B cell (primary cell): ENCODE measurements at regions not wholly inside any gene's neighbourhood (a gene's known extent, or its start where the extent isn't known, plus 50 kb on each side); places are given as distances from the start of the nearest gene placed in this dataset.

Experiments
- ATAC-seq: fragments of 200-7000 bp; cut with Tn5 transposase; one replicate; pipeline ENCODE4 v1.10.0; 2021; ENCODE audit warnings: low read depth, mild to moderate bottlenecking, moderate number of reproducible peaks, moderate library complexity
- CTCF ChIA-PET: fragments of 350-600 bp; sonication (Branson Sonifier 250); formaldehyde crosslinking; loops from one replicate; lab custom pipeline; 2021; ENCODE audit warnings: antibody characterized with exemption, inconsistent platforms; lab: Charles Lee
- POLR2A ChIA-PET: fragments of 350-600 bp; sonication (Branson Sonifier 250); formaldehyde crosslinking; loops from one replicate; lab custom pipeline; 2021; ENCODE audit warnings: antibody characterized with exemption; lab: Charles Lee
- DNase-seq: peaks from one replicate; pipeline ENCODE4 v3.0.0; 2013
- H2AFZ ChIP-seq: 2 replicates; pipeline ENCODE4 v1.6.1; 2012; ENCODE audit warnings: mild to moderate bottlenecking, low read depth, low read length; ENCODE audit not compliant: insufficient read depth, poor library complexity, severe bottlenecking
- H3K27ac ChIP-seq, 2 donors: 1 replicate in 1 of 2; 2 replicates in 1 of 2; pipeline ENCODE4 v1.5.1; 2012 to 2013; ENCODE audit warnings: low read length in 2 of 2, mild to moderate bottlenecking in 2 of 2, moderate library complexity in 1 of 2
- H3K27me3 ChIP-seq, 4 experiments: fragments of 200-600 bp in 1 of 4; sonication (generic) in 1 of 4; replicated peaks in 1 of 4; 1 replicate in 2 of 4; 2 replicates in 2 of 4; pipeline versions ENCODE4 v1.6.1 to v1.7.0; 2013 to 2016; ENCODE audit warnings: low read length in 3 of 4, mild to moderate bottlenecking in 2 of 4, mixed read lengths in 1 of 4, moderate library complexity in 1 of 4; ENCODE audit not compliant: insufficient read depth in 4 of 4, control insufficient read depth in 3 of 4; ENCODE audit errors: control extremely low read depth in 1 of 4
- H3K36me3 ChIP-seq, 2 experiments: replicated peaks in 1 of 2; 1 replicate in 1 of 2; 2 replicates in 1 of 2; pipeline versions ENCODE4 v1.6.1 to v1.7.1; 2013; ENCODE audit warnings: low read length in 1 of 2; ENCODE audit not compliant: insufficient read depth in 2 of 2, control insufficient read depth in 1 of 2; ENCODE audit errors: control extremely low read depth in 1 of 2, extremely low read depth in 1 of 2
- H3K4me1 ChIP-seq, 2 donors: fragments of 200-600 bp in 1 of 2; sonication (generic) in 1 of 2; 1 replicate in 1 of 2; 2 replicates in 1 of 2; pipeline versions ENCODE4 v1.5.1 to v1.6.1; 2013 to 2017; ENCODE audit warnings: low read length in 2 of 2; ENCODE audit not compliant: control insufficient read depth in 2 of 2, insufficient read depth in 2 of 2
- H3K4me2 ChIP-seq: replicated peaks from 2 replicates; pipeline ENCODE3; 2012; ENCODE audit warnings: mild to moderate bottlenecking, low read depth, low read length; ENCODE audit not compliant: poor library complexity, severe bottlenecking
- H3K4me3 ChIP-seq, 5 experiments: fragments of 200-600 bp in 1 of 5; sonication (generic) in 1 of 5; 1 replicate in 3 of 5; 2 replicates in 2 of 5; pipeline versions ENCODE4 v1.5.1 to v1.7.0; 2011 to 2016; ENCODE audit warnings: low read length in 4 of 5, mild to moderate bottlenecking in 4 of 5, low read depth in 2 of 5, control low read depth in 1 of 5, moderate library complexity in 1 of 5; ENCODE audit not compliant: insufficient read depth in 1 of 5; ENCODE audit errors: control extremely low read depth in 1 of 5, extremely low read depth in 1 of 5
- H3K79me2 ChIP-seq: fragments of 200-600 bp; sonication (generic); one replicate; pipeline ENCODE4 v1.6.0; 2016; ENCODE audit warnings: low read length; ENCODE audit not compliant: control insufficient read depth, insufficient read depth
- H3K9ac ChIP-seq: fragments of 200-600 bp; sonication (generic); 2 replicates; pipeline ENCODE4 v1.6.1; 2017; ENCODE audit warnings: mild to moderate bottlenecking, low read length, moderate library complexity
- H3K9me3 ChIP-seq, 3 donors: one replicate each; pipeline versions ENCODE4 v1.6.1 to v1.7.1; 2013; ENCODE audit warnings: low read length in 2 of 3; ENCODE audit not compliant: control insufficient read depth in 2 of 3, insufficient read depth in 1 of 3; ENCODE audit errors: control extremely low read depth in 1 of 3
- H4K20me1 ChIP-seq: 2 replicates; pipeline ENCODE4 v1.6.0; 2012; ENCODE audit warnings: mild to moderate bottlenecking, low read length; ENCODE audit not compliant: insufficient read depth, control insufficient read depth, poor library complexity, severe bottlenecking
- H3K27ac Mint-ChIP-seq: one replicate; pipeline ENCODE4 v1.8.0; 2021; ENCODE audit warnings: mixed read lengths
- H3K27me3 Mint-ChIP-seq: one replicate; pipeline ENCODE4 v1.8.0; 2021; ENCODE audit warnings: mixed read lengths
- H3K4me1 Mint-ChIP-seq: one replicate; pipeline ENCODE4 v1.8.0; 2021; ENCODE audit warnings: mixed read lengths
- H3K4me3 Mint-ChIP-seq: one replicate; pipeline ENCODE4 v1.8.0; 2021; ENCODE audit warnings: mixed read lengths
- H3K9me3 Mint-ChIP-seq: one replicate; pipeline ENCODE4 v1.8.0; 2022; ENCODE audit warnings: mixed read lengths; ENCODE audit not compliant: insufficient read depth
- CTCF ChIP-seq: fragments of 200-600 bp; IDR thresholded peaks from one replicate; pipeline ENCODE4 v1.8.0; 2022; ENCODE audit warnings: antibody characterized with exemption, mild to moderate bottlenecking
- EZH2 ChIP-seq: IDR thresholded peaks from 2 replicates; pipeline ENCODE4 v1.6.1; 2012; ENCODE audit warnings: borderline replicate concordance, low read depth, mild to moderate bottlenecking, moderate library complexity, low read length; ENCODE audit not compliant: insufficient read depth, poor library complexity, severe bottlenecking
- WGBS: methylation state at CpG from one replicate; pipeline ENCODE4 v1.1.5; 2013; ENCODE audit warnings: missing lambda C conversion rate; ENCODE audit not compliant: insufficient coverage; 5-methylcytosine and 5-hydroxymethylcytosine counted together
- intact Hi-C: fragments of 100-400 bp; cut with micrococcal nuclease; formaldehyde crosslinking; loops from one replicate; pipeline ENCODE4 v1.10.0; 2022

- no peak overlapping the region for H3K9ac ChIP-seq
- H4K20me1 ChIP-seq: no peaks in the 10 kb centered on the region
- no peaks in the 10 kb centered on the region for H3K79me2 ChIP-seq
- no peak overlapping the region for H3K27ac Mint-ChIP-seq
- ChIA-PET CTCF (no interaction called here), POLR2A (no interaction called here)
- TF ChIP-seq EZH2: no peak
- TF ChIP-seq CTCF: no peak
- intact Hi-C loops: no loop called here
- H3K4me1 Mint-ChIP-seq: peaks cover 3% of the 10 kb centered on the region
- ATAC-seq (no peak), DNase-seq (no peak)
- peaks cover 42% of the 10 kb centered on the region for H3K27me3 Mint-ChIP-seq
- no peak overlapping the region for H2AFZ ChIP-seq
- no peaks in the 10 kb centered on the region for H3K9me3 Mint-ChIP-seq
- peaks cover 0 to 13% (median 0%) of the 10 kb centered on the region in 3 donors for H3K9me3 ChIP-seq
- H3K4me3 ChIP-seq: no peak overlapping the region
- H3K4me1 ChIP-seq: no peaks in the 10 kb centered on the region
- H3K4me2 ChIP-seq: no peak overlapping the region
- no peak overlapping the region for H3K27ac ChIP-seq
- WGBS: 60% methylated on average over 5 of the region's 5 CpGs
- no peaks in the 10 kb centered on the region for H3K36me3 ChIP-seq
- H3K4me3 Mint-ChIP-seq: no peak overlapping the region
- H3K27me3 ChIP-seq: peaks cover 0 to 7% (median 1%) of the 10 kb centered on the region in 4 experiments
Measured at GRCh38 chr20:62570403-62570802, 71.9 kb upstream of the SLCO4A1 start.

DNA sequence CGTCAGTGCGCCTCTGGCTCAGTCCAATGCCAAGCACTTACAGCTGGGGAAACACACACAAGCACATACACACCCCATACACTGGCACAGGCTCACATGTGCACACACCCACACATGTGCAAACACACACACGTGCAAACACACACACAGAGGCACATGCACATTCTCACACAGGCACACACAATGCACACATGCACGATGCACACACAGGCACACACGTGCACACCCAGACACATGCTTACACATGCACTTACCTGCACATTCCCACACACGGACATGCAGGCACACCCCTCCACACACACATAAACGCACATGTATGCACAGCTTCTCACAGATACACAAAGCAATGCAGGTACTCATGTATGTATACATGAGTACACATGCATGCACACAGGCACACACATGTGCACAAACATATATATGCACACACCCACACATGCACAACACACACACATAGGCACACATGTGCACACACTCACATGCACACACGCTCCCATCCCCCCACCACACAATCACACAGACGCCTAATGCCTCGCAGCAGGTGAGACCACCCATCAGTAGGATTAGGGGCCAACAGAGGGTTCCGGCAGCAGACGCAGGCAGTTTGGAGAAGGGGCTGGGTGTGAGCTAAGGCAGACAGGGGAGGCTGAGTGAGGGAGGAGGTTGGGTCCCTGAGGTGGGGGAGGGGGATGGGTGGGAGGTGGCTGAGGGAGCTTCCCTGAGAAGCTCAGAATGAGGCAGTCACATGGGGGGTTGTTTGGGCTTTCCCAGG, 71.2 kb upstream of the SLCO4A1 start:
- H3K27ac ChIP-seq: no peak overlapping the region
- no peak overlapping the region for H2AFZ ChIP-seq
- DNase-seq (no peak), ATAC-seq (no peak)
- ChIA-PET CTCF (no interaction called here), POLR2A (no interaction called here)
- Mint-ChIP-seq H3K4me3 (no peak overlapping the region), H3K27me3 (peaks cover 46% of the 10 kb centered on the region), H3K9me3 (no peaks in the 10 kb centered on the region), H3K27ac (no peak overlapping the region), H3K4me1 (peaks cover 3% of the 10 kb centered on the region)
- peaks cover 0 to 10% (median 1%) of the 10 kb centered on the region in 4 experiments for H3K27me3 ChIP-seq
- no peaks in the 10 kb centered on the region for H3K4me1 ChIP-seq
- TF ChIP-seq EZH2 (no peak), CTCF (no peak)
- no peaks in the 10 kb centered on the region for H4K20me1 ChIP-seq
- H3K4me3 ChIP-seq: no peak overlapping the region
- 91% methylated on average over 9 of the region's 12 CpGs for WGBS
- no peak overlapping the region for H3K9ac ChIP-seq
- H3K79me2 ChIP-seq: no peaks in the 10 kb centered on the region
- no peak overlapping the region for H3K4me2 ChIP-seq
- no peaks in the 10 kb centered on the region for H3K36me3 ChIP-seq
- H3K9me3 ChIP-seq: peaks cover 0 to 13% (median 0%) of the 10 kb centered on the region in 3 donors
- intact Hi-C loops: no loop called here
